ENCODE measurements at regions not wholly inside any gene's neighbourhood (a gene's known extent, or its start where the extent isn't known, plus 50 kb on each side); places are given as distances from the start of the nearest gene placed in this dataset.

- FAIRE-seq, result no peak
- 60% methylated on average over 2 of the region's 2 CpGs for WGBS (ENCODE audit: missing lambda C conversion rate)
- CTCF ChIA-PET, result no interaction called here
Measured at GRCh38 chrX:129158505-129158904, 364.8 kb downstream of the SMARCA1 start.

GRCh38 chrX:129145840-129146272 lies 377.4 kb downstream of the SMARCA1 start:
- no peak overlapping the region for H3K27ac ChIP-seq
- H3K4me1 ChIP-seq, result peaks cover 33% of the 10 kb centered on the region
- ATAC-seq, result no peak
- TF ChIP-seq FOSL2 (IDR thresholded peaks at IDR 0.05) (no peak), FOSL2 (CRISPR knock-in tag; IDR thresholded peaks at IDR 0.05) (no peak), CBX2 (IDR thresholded peaks at IDR 0.05; ENCODE audit: borderline replicate concordance, low read depth) (no peak), SMC3 (IDR thresholded peaks at IDR 0.05) (no peak), BHLHE40 (IDR thresholded peaks at IDR 0.05; ENCODE audit: low read depth, low read length) (no peak), HOXB13 (CRISPR knock-in tag; IDR thresholded peaks at IDR 0.05; ENCODE audit: low read depth) (no peak), HEYL (CRISPR knock-in tag; IDR thresholded peaks at IDR 0.05) (no peak), RCOR1 (IDR thresholded peaks at IDR 0.05; ENCODE audit: low read depth, low read length) (no peak)
- whole genome bisulfite sequencing (ENCODE audit: missing lambda C conversion rate), result 76% methylated on average over 5 of the region's 5 CpGs
- CTCF ChIA-PET, result no interaction called here
- FAIRE-seq, result no peak
- H3K4me2 ChIP-seq, result no peak overlapping the region
- no peak for DNase-seq (ENCODE audit: low read depth in 1 of 2, low spot score in 1 of 2)
- POLR2A ChIA-PET, result no interaction called here
- H3K4me3 ChIP-seq, result no peak overlapping the region
- no peaks in the 10 kb centered on the region for H3K9me3 ChIP-seq

More at GRCh38 chrX:129158505-129158904, 364.8 kb downstream of the SMARCA1 start:
- H3K9me3 ChIP-seq, result no peaks in the 10 kb centered on the region
- no peak overlapping the region for H3K4me2 ChIP-seq
- ATAC-seq (no peak), DNase-seq (ENCODE audit: low read depth in 1 of 2, low spot score in 1 of 2) (peak in 1 of 2 experiments; percentile 15)
- peak in 1 of 2 experiments; percentile 9; a peak in 1 of 5 replicates for TF ChIP-seq RAD21 (conservative IDR thresholded peaks at IDR 0.05 in 1 of 2, IDR thresholded peaks at IDR 0.05 in 1 of 2)
- no peak for TF ChIP-seq GATA3 (IDR thresholded peaks at IDR 0.05; ENCODE audit: borderline replicate concordance)
- no peak for TF ChIP-seq RARB (CRISPR knock-in tag; IDR thresholded peaks at IDR 0.05)
- no peak for TF ChIP-seq MAX (IDR thresholded peaks at IDR 0.05)
- no peak for TF ChIP-seq HES2 (IDR thresholded peaks at IDR 0.05)
- no peak for TF ChIP-seq ZNF302 (CRISPR knock-in tag; IDR thresholded peaks at IDR 0.05)
- POLR2A ChIA-PET, result no interaction called here
- H3K4me3 ChIP-seq, result no peak overlapping the region
- H3K27ac ChIP-seq, result no peak overlapping the region
- no peaks in the 10 kb centered on the region for H3K4me1 ChIP-seq

- ATAC-seq (no peak), DNase-seq (ENCODE audit: low read depth in 1 of 2, low spot score in 1 of 2) (no peak), FAIRE-seq (peak; percentile 18)
- POLR2A ChIA-PET, result no interaction called here
- no peaks in the 10 kb centered on the region for H3K9me3 ChIP-seq
- peak overlapping the region in 1 of 2 experiments; percentile 78; a peak in 2 of 6 replicates for H3K27ac ChIP-seq
- peaks cover 37% of the 10 kb centered on the region for H3K4me1 ChIP-seq
- H3K4me3 ChIP-seq, result no peak overlapping the region
- TF ChIP-seq HES2 (IDR thresholded peaks at IDR 0.05) (no peak), CBX2 (IDR thresholded peaks at IDR 0.05; ENCODE audit: borderline replicate concordance, low read depth) (no peak), EHMT2 (IDR thresholded peaks at IDR 0.05; ENCODE audit: low read depth) (no peak), HOXB5 (CRISPR knock-in tag; IDR thresholded peaks at IDR 0.05) (no peak), POLR2A (IDR thresholded peaks at IDR 0.05; ENCODE audit: low read length) (no peak), FOXS1 (CRISPR knock-in tag; IDR thresholded peaks at IDR 0.05) (no peak), MAZ (IDR thresholded peaks at IDR 0.05; ENCODE audit: borderline replicate concordance, low read depth, low read length) (no peak), HMGXB4 (CRISPR knock-in tag; IDR thresholded peaks at IDR 0.05; ENCODE audit: borderline replicate concordance) (no peak), RCOR1 (IDR thresholded peaks at IDR 0.05; ENCODE audit: low read depth, low read length) (no peak), NFE2L2 (conservative IDR thresholded peaks at IDR 0.05; ENCODE audit: low read length) (no peak), PHF8 (IDR thresholded peaks at IDR 0.05; ENCODE audit: borderline replicate concordance, low read depth) (no peak)
- CTCF ChIA-PET, result no interaction called here
- 88% methylated on average over 2 of the region's 2 CpGs for WGBS (ENCODE audit: missing lambda C conversion rate)
- H3K4me2 ChIP-seq, result peak overlapping the region; percentile 71; the same call in 2 of the 3 replicates
Measured at GRCh38 chrX:129145385-129145784, 377.9 kb downstream of the SMARCA1 start.

Data from A549 (cell line).